Stimulated activated CD4-positive, alpha-beta T cell treated with anti-CD3 and anti-CD28 coated beads, TNF-alpha, amount 100 ng/mL, for 1 hour (primary cell): ENCODE measurements at regions not wholly inside any gene's neighbourhood (a gene's known extent, or its start where the extent isn't known, plus 50 kb on each side); places are given as distances from the start of the nearest gene placed in this dataset.

Source experiments
- DNase-seq, 3 donors: peaks; one replicate each; pipeline ENCODE4 v3.0.0-alpha.2; 2020; ENCODE audit warnings: low read depth in 3 of 3, low spot score in 1 of 3

GRCh38 chr13:73481886-73482445, 423.2 kb downstream of the KLF5 start:
- DNase-seq: no peak

GRCh38 chr13:73480779-73481559, 422.2 kb downstream of the KLF5 start:
- no peak for DNase-seq

- no peak for DNase-seq
These were observed 421.1 kb downstream of the KLF5 start for GRCh38 chr13:73479856-73480255.

GRCh38 chr13:73479351-73479750, 420.5 kb downstream of the KLF5 start:
- no peak for DNase-seq

- DNase-seq: no peak
These were observed 418.6 kb downstream of the KLF5 start for GRCh38 chr13:73477441-73477840.

GRCh38 chr13:73473016-73473415, 414.2 kb downstream of the KLF5 start:
- DNase-seq: no peak

GRCh38 chr13:73467125-73467524, 408.3 kb downstream of the KLF5 start:
- DNase-seq: no peak

- DNase-seq: no peak
These were observed 407.8 kb downstream of the KLF5 start for GRCh38 chr13:73466561-73466960.

- DNase-seq: no peak
These were observed 406.8 kb downstream of the KLF5 start for GRCh38 chr13:73465617-73465971.

- no peak for DNase-seq
These were observed 406.2 kb downstream of the KLF5 start for GRCh38 chr13:73464758-73465616.

GRCh38 chr13:73462241-73462640, 403.4 kb downstream of the KLF5 start:
- DNase-seq: no peak

GRCh38 chr13:73451221-73452029, 392.6 kb downstream of the KLF5 start:
- no peak for DNase-seq

GRCh38 chr13:73450583-73450982, 391.8 kb downstream of the KLF5 start:
- no peak for DNase-seq

GRCh38 chr13:73449252-73449651, 390.4 kb downstream of the KLF5 start:
- DNase-seq: no peak

- DNase-seq: no peak
These were observed 381.6 kb downstream of the KLF5 start for GRCh38 chr13:73440296-73440895.

GRCh38 chr13:73433890-73434289, 375.1 kb downstream of the KLF5 start:
- DNase-seq: no peak

- no peak for DNase-seq
These were observed 374.7 kb downstream of the KLF5 start for GRCh38 chr13:73433458-73433857.

- DNase-seq: no peak
These were observed 370.9 kb downstream of the KLF5 start for GRCh38 chr13:73429701-73430100.

- no peak for DNase-seq
These were observed 369.9 kb downstream of the KLF5 start for GRCh38 chr13:73428706-73429105.

GRCh38 chr13:73428137-73428536, 369.3 kb downstream of the KLF5 start:
- DNase-seq: no peak

- no peak for DNase-seq
These were observed 364.2 kb downstream of the KLF5 start for GRCh38 chr13:73422973-73423372.
